ENCODE measurements at regions not wholly inside any gene's neighbourhood (a gene's known extent, or its start where the extent isn't known, plus 50 kb on each side); places are given as distances from the start of the nearest gene placed in this dataset.

DNA sequence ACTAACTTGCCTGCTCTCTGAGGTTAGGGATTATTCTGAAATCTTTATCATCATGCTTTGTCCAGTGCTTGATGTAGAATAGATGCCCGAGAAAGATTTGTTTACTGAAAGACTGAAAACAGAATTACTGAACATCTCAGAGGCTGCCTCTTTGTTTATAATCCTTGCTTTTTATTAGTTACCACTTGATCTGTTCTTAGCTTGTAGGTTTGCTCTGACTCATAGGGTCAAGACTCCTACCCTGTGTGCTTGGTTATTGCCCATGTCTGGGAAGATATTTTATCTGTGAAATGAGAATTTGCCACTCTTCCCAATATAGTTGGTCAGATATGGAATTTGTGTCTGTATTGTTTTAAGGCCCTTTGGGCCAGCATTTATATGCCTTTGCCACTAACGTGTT is 675.3 kb downstream of the DIAPH3 start:
- whole genome bisulfite sequencing, 3 donors, result 63 to 76% (median 69%) methylated on average over 2 of the region's 2 CpGs

DNA sequence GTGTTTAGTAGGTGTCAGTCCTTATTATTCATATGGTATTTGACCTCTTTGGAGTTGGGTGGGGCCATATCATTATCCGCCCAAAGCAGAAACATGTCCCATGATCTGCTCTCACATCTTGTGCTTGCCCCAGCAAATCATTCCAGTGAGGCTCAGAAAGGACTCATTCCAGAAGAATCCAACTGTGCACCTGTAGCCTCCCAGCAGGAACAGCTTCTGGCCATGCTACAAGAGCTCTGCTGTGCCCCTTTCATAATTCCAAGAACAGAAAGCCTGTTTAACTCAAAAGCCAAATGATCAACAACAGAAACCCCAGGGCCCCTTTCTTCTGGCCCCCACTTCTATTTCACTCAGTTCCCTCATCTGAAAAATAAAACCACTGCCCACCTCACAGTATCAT is 673.1 kb downstream of the DIAPH3 start:
- intact Hi-C loops (cut with DNase I), result no loop called here
- H3K27ac ChIP-seq, result no peak overlapping the region
- no peaks in the 10 kb centered on the region for H3K9me3 ChIP-seq
- TF ChIP-seq, protein P1, sequence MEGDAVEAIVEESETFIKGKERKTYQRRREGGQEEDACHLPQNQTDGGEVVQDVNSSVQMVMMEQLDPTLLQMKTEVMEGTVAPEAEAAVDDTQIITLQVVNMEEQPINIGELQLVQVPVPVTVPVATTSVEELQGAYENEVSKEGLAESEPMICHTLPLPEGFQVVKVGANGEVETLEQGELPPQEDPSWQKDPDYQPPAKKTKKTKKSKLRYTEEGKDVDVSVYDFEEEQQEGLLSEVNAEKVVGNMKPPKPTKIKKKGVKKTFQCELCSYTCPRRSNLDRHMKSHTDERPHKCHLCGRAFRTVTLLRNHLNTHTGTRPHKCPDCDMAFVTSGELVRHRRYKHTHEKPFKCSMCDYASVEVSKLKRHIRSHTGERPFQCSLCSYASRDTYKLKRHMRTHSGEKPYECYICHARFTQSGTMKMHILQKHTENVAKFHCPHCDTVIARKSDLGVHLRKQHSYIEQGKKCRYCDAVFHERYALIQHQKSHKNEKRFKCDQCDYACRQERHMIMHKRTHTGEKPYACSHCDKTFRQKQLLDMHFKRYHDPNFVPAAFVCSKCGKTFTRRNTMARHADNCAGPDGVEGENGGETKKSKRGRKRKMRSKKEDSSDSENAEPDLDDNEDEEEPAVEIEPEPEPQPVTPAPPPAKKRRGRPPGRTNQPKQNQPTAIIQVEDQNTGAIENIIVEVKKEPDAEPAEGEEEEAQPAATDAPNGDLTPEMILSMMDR (IDR thresholded peaks at IDR 0.05), result no peak
- ATAC-seq (no peak), DNase-seq (no peak)
- H3K27me3 ChIP-seq (ENCODE audit: insufficient read depth in 3 of 3, low read length in 2 of 3), result no peaks in the 10 kb centered on the region
- no peaks in the 10 kb centered on the region for H3K36me3 ChIP-seq (ENCODE audit: insufficient read depth in 1 of 2, low read depth in 1 of 2)
- WGBS, 3 donors, result 86 to 96% (median 94%) methylated on average over 1 of the region's 1 CpG
- H3K4me3 ChIP-seq, result no peak overlapping the region
- no peaks in the 10 kb centered on the region for H3K4me1 ChIP-seq

More for the DNA sequence above, 675.3 kb downstream of the DIAPH3 start:
- Histone ChIP-seq H3K4me3 (no peak overlapping the region), H3K27ac (no peak overlapping the region), H3K27me3 (ENCODE audit: insufficient read depth in 3 of 3, low read length in 2 of 3) (no peaks in the 10 kb centered on the region), H3K4me1 (no peaks in the 10 kb centered on the region), H3K9me3 (no peaks in the 10 kb centered on the region), H3K36me3 (ENCODE audit: insufficient read depth in 1 of 2, low read depth in 1 of 2) (no peaks in the 10 kb centered on the region)
- intact Hi-C loops (cut with DNase I), result no loop called here
- no peak for ATAC-seq
- TF ChIP-seq, protein P1 (IDR thresholded peaks at IDR 0.05), result no peak
- DNase-seq, result no peak

DNA sequence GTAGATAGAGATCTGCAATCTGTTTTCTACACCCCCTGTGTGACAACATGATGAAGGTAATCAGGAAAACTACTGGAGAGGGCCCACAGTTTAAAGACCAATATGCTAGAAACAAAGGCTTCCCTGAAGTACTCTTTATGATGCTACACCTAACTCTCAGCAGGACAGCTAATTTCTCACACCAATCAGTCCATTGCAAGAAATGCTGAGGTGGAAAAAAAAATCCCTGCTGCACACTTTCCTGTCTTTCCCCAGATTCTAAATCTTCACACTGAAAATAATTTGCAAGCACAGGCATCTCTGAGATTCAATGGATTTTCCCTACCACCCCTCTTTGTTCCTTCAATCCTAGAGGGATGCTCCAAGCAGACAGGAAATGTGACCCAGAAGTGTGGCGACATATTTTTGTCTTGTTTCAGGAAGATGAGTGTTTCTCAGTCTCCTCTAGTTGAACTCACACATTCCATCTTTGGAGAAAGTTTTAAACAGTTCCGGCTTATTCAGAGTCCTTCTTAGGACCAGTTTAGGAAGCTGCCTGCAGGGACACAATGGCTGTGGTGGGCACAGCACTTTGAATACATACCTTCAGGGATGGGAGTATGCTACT is 671.6 kb downstream of the DIAPH3 start:
- WGBS, 3 donors, result 83 to 86% (median 83%) methylated on average over 2 of the region's 2 CpGs
- Histone ChIP-seq H3K4me3 (no peak overlapping the region), H3K36me3 (ENCODE audit: insufficient read depth in 1 of 2, low read depth in 1 of 2) (no peaks in the 10 kb centered on the region), H3K4me1 (no peaks in the 10 kb centered on the region), H3K9me3 (no peaks in the 10 kb centered on the region), H3K27ac (no peak overlapping the region), H3K27me3 (ENCODE audit: insufficient read depth in 3 of 3, low read length in 2 of 3) (no peaks in the 10 kb centered on the region)
- ATAC-seq, result no peak
- TF ChIP-seq, protein P1 (IDR thresholded peaks at IDR 0.05), result no peak
- no peak for DNase-seq
- intact Hi-C loops (cut with DNase I), result no loop called here

DNA sequence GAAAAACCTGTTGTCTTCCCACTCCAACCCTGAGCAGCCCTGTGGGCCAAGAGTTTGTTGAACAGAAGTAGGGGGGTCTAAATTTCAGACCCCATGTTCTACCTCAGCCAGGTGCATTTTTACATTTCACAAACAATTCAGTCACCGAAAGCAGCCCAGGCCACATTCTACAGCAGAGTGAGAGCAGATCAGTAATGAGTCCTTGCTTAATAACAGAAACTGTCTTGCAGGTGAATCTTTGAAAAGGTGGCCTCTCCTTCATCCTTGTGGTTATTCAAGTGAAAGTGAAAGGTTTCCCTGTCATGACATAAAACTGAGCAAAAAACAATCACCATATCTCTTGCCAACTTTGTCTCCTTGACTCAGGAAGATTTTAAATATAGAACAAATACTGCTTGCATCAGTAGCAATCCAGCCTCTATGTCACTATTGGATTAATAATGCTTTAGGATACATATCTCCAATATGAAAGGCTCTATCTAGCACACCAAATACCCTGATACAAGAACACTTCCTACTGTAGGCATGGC is 670.2 kb downstream of the DIAPH3 start:
- Histone ChIP-seq H3K27me3 (ENCODE audit: insufficient read depth in 3 of 3, low read length in 2 of 3) (no peaks in the 10 kb centered on the region), H3K4me1 (no peaks in the 10 kb centered on the region), H3K9me3 (no peaks in the 10 kb centered on the region), H3K27ac (no peak overlapping the region), H3K36me3 (ENCODE audit: insufficient read depth in 1 of 2, low read depth in 1 of 2) (no peaks in the 10 kb centered on the region), H3K4me3 (no peak overlapping the region)
- intact Hi-C loops (cut with DNase I), result no loop called here
- WGBS, 3 donors, result 95 to 100% (median 98%) methylated on average over 1 of the region's 1 CpG
- ATAC-seq, result no peak
- TF ChIP-seq, protein P1 (IDR thresholded peaks at IDR 0.05), result no peak
- DNase-seq, result no peak

DNA sequence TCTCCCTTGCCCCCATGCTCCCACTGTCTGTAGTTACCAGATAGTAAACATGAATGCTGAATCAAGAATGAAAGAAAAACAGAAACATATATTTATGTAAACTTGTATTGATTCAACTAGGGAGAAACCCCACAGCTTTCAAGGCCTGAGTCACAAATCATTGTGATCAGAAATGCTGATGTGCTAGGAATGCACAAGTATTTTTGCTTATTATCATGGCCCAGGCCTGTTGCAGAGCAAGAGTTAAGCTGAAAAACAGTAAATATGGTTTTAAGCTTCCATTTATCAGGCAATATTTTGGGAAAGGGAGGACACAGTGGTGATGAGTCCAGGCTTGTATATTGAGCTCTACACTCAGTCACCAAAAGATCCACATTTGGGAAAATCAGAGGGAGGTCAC is 669.6 kb downstream of the DIAPH3 start:
- no peak for ATAC-seq
- intact Hi-C loops (cut with DNase I), result no loop called here
- TF ChIP-seq, protein P1 (IDR thresholded peaks at IDR 0.05), result no peak
- Histone ChIP-seq H3K9me3 (no peaks in the 10 kb centered on the region), H3K36me3 (ENCODE audit: insufficient read depth in 1 of 2, low read depth in 1 of 2) (no peaks in the 10 kb centered on the region), H3K27ac (no peak overlapping the region), H3K4me3 (no peak overlapping the region), H3K27me3 (ENCODE audit: insufficient read depth in 3 of 3, low read length in 2 of 3) (peaks cover 0 to 2% (median 0%) of the 10 kb centered on the region in 3 donors), H3K4me1 (no peaks in the 10 kb centered on the region)
- no peak for DNase-seq

All from psoas muscle (tissue), 7 donors.